H9 (cell line): ENCODE measurements at regions not wholly inside any gene's neighbourhood (a gene's known extent, or its start where the extent isn't known, plus 50 kb on each side); places are given as distances from the start of the nearest gene placed in this dataset.

Source experiments
- DNase-seq: peaks from one replicate; pipeline ENCODE4 v3.0.0-alpha.2; 2017
- H2AFZ ChIP-seq: one replicate; pipeline ENCODE4 v1.6.1; 2013; ENCODE audit warnings: mild to moderate bottlenecking, low read length, control low read depth, moderate library complexity
- H2AK5ac ChIP-seq: 2 replicates; pipeline ENCODE4 v1.6.1; 2013; ENCODE audit warnings: low read length, control low read depth, mixed read lengths; ENCODE audit not compliant: insufficient read length
- H2BK120ac ChIP-seq: one replicate; pipeline ENCODE4 v1.6.1; 2013; ENCODE audit warnings: low read depth, mild to moderate bottlenecking, low read length, control low read depth, inconsistent platforms; ENCODE audit not compliant: poor library complexity, severe bottlenecking
- H2BK12ac ChIP-seq: 2 replicates; pipeline ENCODE4 v1.6.1; 2013; ENCODE audit warnings: low read length, control low read depth, mixed read lengths, low read depth; ENCODE audit not compliant: insufficient read length
- H2BK15ac ChIP-seq: 2 replicates; pipeline ENCODE4 v1.6.1; 2013; ENCODE audit warnings: low read depth, low read length, control low read depth
- H2BK20ac ChIP-seq: one replicate; pipeline ENCODE4 v1.6.1; 2013; ENCODE audit warnings: low read depth, mild to moderate bottlenecking, low read length, control low read depth, inconsistent platforms; ENCODE audit not compliant: poor library complexity, severe bottlenecking
- H2BK5ac ChIP-seq: 2 replicates; pipeline ENCODE4 v1.6.1; 2013; ENCODE audit warnings: low read length, control low read depth, mixed read lengths; ENCODE audit not compliant: insufficient read length
- H3K14ac ChIP-seq: 2 replicates; pipeline ENCODE4 v1.6.1; 2013; ENCODE audit warnings: low read length, control low read depth; ENCODE audit not compliant: insufficient read depth
- H3K18ac ChIP-seq: 2 replicates; pipeline ENCODE4 v1.6.1; 2013; ENCODE audit warnings: low read depth, mild to moderate bottlenecking, mixed read lengths, low read length, control low read depth; ENCODE audit not compliant: insufficient read length
- H3K23ac ChIP-seq: 2 replicates; pipeline ENCODE4 v1.6.1; 2013; ENCODE audit warnings: low read length, control low read depth, mixed read lengths, low read depth; ENCODE audit not compliant: insufficient read length
- H3K23me2 ChIP-seq: 2 replicates; pipeline ENCODE4 v1.6.1; 2013; ENCODE audit warnings: low read depth, mild to moderate bottlenecking, mixed read lengths, low read length, control low read depth; ENCODE audit not compliant: insufficient read length, poor library complexity, severe bottlenecking
- H3K27ac ChIP-seq: 2 replicates; pipeline ENCODE4 v1.5.1; 2013; ENCODE audit warnings: low read length, control low read depth, mixed read lengths, low read depth; ENCODE audit not compliant: insufficient read length
- H3K27me3 ChIP-seq: 2 replicates; pipeline ENCODE4 v1.6.1; 2013; ENCODE audit warnings: low read length, control low read depth, inconsistent platforms; ENCODE audit not compliant: insufficient read depth
- H3K4ac ChIP-seq: 2 replicates; pipeline ENCODE4 v1.6.1; 2013; ENCODE audit warnings: low read depth, mild to moderate bottlenecking, control low read depth, inconsistent platforms, low read length, moderate library complexity
- H3K4me1 ChIP-seq: 2 replicates; pipeline ENCODE4 v1.6.1; 2013; ENCODE audit warnings: low read length, control low read depth, inconsistent platforms; ENCODE audit not compliant: insufficient read depth
- H3K4me2 ChIP-seq: 2 replicates; pipeline ENCODE4 v1.6.1; 2013; ENCODE audit warnings: low read length, control low read depth, mixed read lengths; ENCODE audit not compliant: insufficient read length, insufficient read depth
- H3K56ac ChIP-seq: 2 replicates; pipeline ENCODE4 v1.6.1; 2013; ENCODE audit warnings: low read depth, mild to moderate bottlenecking, mixed read lengths, low read length, control low read depth; ENCODE audit not compliant: insufficient read length
- H3K79me1 ChIP-seq: 2 replicates; pipeline ENCODE4 v1.6.1; 2013; ENCODE audit warnings: low read depth, mild to moderate bottlenecking, moderate library complexity, low read length, control low read depth, inconsistent platforms; ENCODE audit not compliant: insufficient read depth, poor library complexity, severe bottlenecking
- H3K79me2 ChIP-seq: 2 replicates; pipeline ENCODE4 v1.6.1; 2013; ENCODE audit warnings: low read length, control low read depth, inconsistent platforms; ENCODE audit not compliant: insufficient read depth
- H3K9ac ChIP-seq: 2 replicates; pipeline ENCODE4 v1.6.1; 2013; ENCODE audit warnings: low read length, control low read depth, mixed read lengths; ENCODE audit not compliant: insufficient read length; ENCODE audit errors: extremely low read depth
- H3K9me3 ChIP-seq: one replicate; pipeline ENCODE4 v1.6.1; 2013; ENCODE audit warnings: low read depth, low read length, inconsistent platforms; ENCODE audit not compliant: control insufficient read depth
- H3T11ph ChIP-seq: one replicate; pipeline ENCODE4 v1.6.1; 2013; ENCODE audit warnings: mild to moderate bottlenecking, low read length, control low read depth, inconsistent platforms
- H4K20me1 ChIP-seq: one replicate; pipeline ENCODE4 v1.6.1; 2013; ENCODE audit not compliant: control insufficient read depth, insufficient read length, insufficient read depth
- H4K5ac ChIP-seq: 2 replicates; pipeline ENCODE4 v1.6.1; 2013; ENCODE audit warnings: low read depth, mild to moderate bottlenecking, mixed read lengths, low read length, control low read depth; ENCODE audit not compliant: insufficient read length
- H4K8ac ChIP-seq: replicated peaks from 2 replicates; pipeline ENCODE4 v1.6.1; 2013; ENCODE audit warnings: low read length, control low read depth, mixed read lengths, low read depth; ENCODE audit not compliant: insufficient read length
- H4K91ac ChIP-seq: 2 replicates; pipeline ENCODE4 v1.6.1; 2013; ENCODE audit warnings: low read depth, mild to moderate bottlenecking, moderate library complexity, mixed read lengths, low read length, control low read depth; ENCODE audit not compliant: insufficient read length
- H3K27ac Mint-ChIP-seq, 3 experiments: 2 replicates in 2 of 3; 3 replicates in 1 of 3; pipeline ENCODE4 v1.8.0; 2020 to 2021; ENCODE audit warnings: mixed read lengths in 3 of 3, mild to moderate bottlenecking in 1 of 3, moderate library complexity in 1 of 3
- H3K27me3 Mint-ChIP-seq: 2 replicates; pipeline ENCODE4 v1.8.0; 2021; ENCODE audit warnings: low read depth, mild to moderate bottlenecking, moderate library complexity, mixed read lengths
- H3K36me3 Mint-ChIP-seq, 3 experiments: 2 replicates in 2 of 3; 3 replicates in 1 of 3; pipeline ENCODE4 v1.8.0; 2020 to 2021; ENCODE audit warnings: low read depth in 3 of 3, mixed read lengths in 3 of 3; ENCODE audit not compliant: insufficient read depth in 1 of 3
- H3K4me1 Mint-ChIP-seq, 2 experiments: 2 replicates each; pipeline ENCODE4 v1.8.0; 2020; ENCODE audit warnings: mixed read lengths in 2 of 2
- H3K4me3 Mint-ChIP-seq, 2 experiments: 2 replicates in 1 of 2; 3 replicates in 1 of 2; pipeline ENCODE4 v1.8.0; 2020 to 2021; ENCODE audit warnings: mild to moderate bottlenecking in 2 of 2, mixed read lengths in 2 of 2, moderate library complexity in 1 of 2
- H3K9me3 Mint-ChIP-seq, 2 experiments: 2 replicates in 1 of 2; 3 replicates in 1 of 2; pipeline ENCODE4 v1.8.0; 2020; ENCODE audit warnings: mild to moderate bottlenecking in 2 of 2, mixed read lengths in 2 of 2, moderate library complexity in 1 of 2
- WGBS: extraction: QIAGEN DNeasy Blood & Tissue Kit; methylation state at CpG from one replicate; pipeline ENCODE4 v1.1.7; 2013; ENCODE audit warnings: missing lambda C conversion rate, low lambda C conversion rate, mixed read lengths; ENCODE audit not compliant: insufficient read length; ENCODE audit errors: extremely low coverage; 5-methylcytosine and 5-hydroxymethylcytosine counted together
- TF ChIP-seq, protein P1 (sequence below): fragments of 200-600 bp; sonication (generic); conservative IDR thresholded peaks from 3 replicates; pipeline ENCODE4 v1.8.0; 2021; ENCODE audit warnings: antibody characterized with exemption, mild to moderate bottlenecking

DNA sequence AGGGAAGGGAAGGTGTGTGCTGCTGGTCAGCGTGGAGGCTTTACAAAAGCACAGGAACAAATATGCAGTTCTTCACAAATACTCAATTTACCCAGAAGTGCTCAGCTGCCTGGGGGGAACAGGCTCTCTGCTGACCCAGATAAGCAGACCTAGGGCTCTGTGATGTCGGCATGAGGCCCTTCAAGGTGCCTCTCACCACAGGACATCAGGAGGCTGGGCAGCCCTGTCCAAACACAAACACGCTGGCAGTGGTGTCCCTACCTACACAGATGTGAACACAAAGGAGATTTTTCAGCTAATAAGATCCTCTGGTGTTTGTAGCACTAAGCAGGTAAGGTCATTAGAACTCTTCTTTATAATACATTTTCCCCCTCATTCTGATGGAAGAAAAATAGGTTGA is 243.0 kb upstream of the PROX1 start:
- Histone ChIP-seq H3K27ac (no peak overlapping the region), H2BK5ac (no peak overlapping the region), H4K20me1 (no peaks in the 10 kb centered on the region), H2BK12ac (no peak overlapping the region), H2AFZ (no peak overlapping the region), H3K79me2 (no peaks in the 10 kb centered on the region), H3K14ac (no peak overlapping the region), H3K79me1 (no peaks in the 10 kb centered on the region), H2BK15ac (no peak overlapping the region), H3K56ac (no peak overlapping the region), H3K4me2 (no peak overlapping the region), H2BK120ac (no peak overlapping the region), H3T11ph (no peak overlapping the region), H4K5ac (no peak overlapping the region), H3K4ac (no peak overlapping the region), H2BK20ac (no peak overlapping the region), H3K23me2 (no peaks in the 10 kb centered on the region), H4K91ac (no peak overlapping the region), H4K8ac (no peak overlapping the region), H3K27me3 (no peaks in the 10 kb centered on the region), H3K9me3 (no peaks in the 10 kb centered on the region), H3K9ac (no peak overlapping the region), H3K4me1 (no peaks in the 10 kb centered on the region), H3K18ac (no peak overlapping the region), H2AK5ac (no peak overlapping the region), H3K23ac (no peak overlapping the region)
- peaks cover 1% of the 10 kb centered on the region for H3K27me3 Mint-ChIP-seq
- peaks cover 5% of the 10 kb centered on the region in 2 experiments; a peak in 3 of 5 replicates for H3K9me3 Mint-ChIP-seq
- 0 out of 7 replicates have a peak, but pooled peaks cover 0 to 3% (median 0%) of the 10 kb centered on the region in 3 experiments for H3K36me3 Mint-ChIP-seq
- TF ChIP-seq, protein P1, sequence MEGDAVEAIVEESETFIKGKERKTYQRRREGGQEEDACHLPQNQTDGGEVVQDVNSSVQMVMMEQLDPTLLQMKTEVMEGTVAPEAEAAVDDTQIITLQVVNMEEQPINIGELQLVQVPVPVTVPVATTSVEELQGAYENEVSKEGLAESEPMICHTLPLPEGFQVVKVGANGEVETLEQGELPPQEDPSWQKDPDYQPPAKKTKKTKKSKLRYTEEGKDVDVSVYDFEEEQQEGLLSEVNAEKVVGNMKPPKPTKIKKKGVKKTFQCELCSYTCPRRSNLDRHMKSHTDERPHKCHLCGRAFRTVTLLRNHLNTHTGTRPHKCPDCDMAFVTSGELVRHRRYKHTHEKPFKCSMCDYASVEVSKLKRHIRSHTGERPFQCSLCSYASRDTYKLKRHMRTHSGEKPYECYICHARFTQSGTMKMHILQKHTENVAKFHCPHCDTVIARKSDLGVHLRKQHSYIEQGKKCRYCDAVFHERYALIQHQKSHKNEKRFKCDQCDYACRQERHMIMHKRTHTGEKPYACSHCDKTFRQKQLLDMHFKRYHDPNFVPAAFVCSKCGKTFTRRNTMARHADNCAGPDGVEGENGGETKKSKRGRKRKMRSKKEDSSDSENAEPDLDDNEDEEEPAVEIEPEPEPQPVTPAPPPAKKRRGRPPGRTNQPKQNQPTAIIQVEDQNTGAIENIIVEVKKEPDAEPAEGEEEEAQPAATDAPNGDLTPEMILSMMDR = no peak
- no peaks in the 10 kb centered on the region for H3K4me1 Mint-ChIP-seq
- DNase-seq = no peak
- no peak overlapping the region for H3K27ac Mint-ChIP-seq
- no peak overlapping the region for H3K4me3 Mint-ChIP-seq
- WGBS = no CpG with 5 or more reads among the region's 3 CpGs
